HepG2 (cell line): ENCODE measurements at regions not wholly inside any gene's neighbourhood (a gene's known extent, or its start where the extent isn't known, plus 50 kb on each side); places are given as distances from the start of the nearest gene placed in this dataset.
"Not testable (repeated sequence)": the region's sequence is repeated elsewhere in the genome, so short reads cannot be mapped to it uniquely, and the experiment has no call there.

Experiments used
- ATAC-seq: fragments of 200-7000 bp; cut with Tn5 transposase; 3 replicates; pipeline ENCODE4 v1.9.1; 2020; ENCODE audit warnings: mild to moderate bottlenecking, moderate library complexity
- BruUV-seq: library from RNA; stranded (reverse); fragments of 400-500 nt; replicated peaks from 2 replicates; lab custom pipeline; 2021; lab: Mats Ljungman, UMichigan
- CTCF ChIA-PET: fragments of 300-600 bp; formaldehyde crosslinking; extraction: SDS; loops from one replicate; lab custom pipeline; 2021; ENCODE audit warnings: low total read pairs, inconsistent platforms, low intra/inter-chr PET ratio; lab: Yijun Ruan, JAX
- POLR2A ChIA-PET: fragments of 350-600 bp; sonication (Branson Sonifier 250); formaldehyde crosslinking; loops from one replicate; lab custom pipeline; 2020; ENCODE audit warnings: antibody characterized with exemption, inconsistent platforms; lab: Yijun Ruan, JAX
- DNase-seq: peaks from one replicate; pipeline ENCODE4 v3.0.0-alpha.2; 2015; ENCODE audit warnings: low spot score
- FAIRE-seq: peaks from 3 replicates; lab custom pipeline; 2011; peaks lifted over from hg19 to GRCh38; lab: Jason Lieb, UNC
- H2AFZ ChIP-seq: one replicate; pipeline ENCODE4 v1.6.1; 2011; ENCODE audit warnings: low read length, inconsistent platforms
- H3K27ac ChIP-seq: fragments of 300-600 bp; 3 replicates; pipeline ENCODE4 v1.8.0; 2011; ENCODE audit warnings: mixed run types, mild to moderate bottlenecking, mixed read lengths, low read length, inconsistent platforms; ENCODE audit not compliant: insufficient read depth; ENCODE audit errors: extremely low read length
- H3K27me3 ChIP-seq, 2 experiments: fragments of 200-600 bp in 1 of 2; 2 replicates in 1 of 2; 3 replicates in 1 of 2; pipeline versions ENCODE4 v1.6.0 to v1.8.0; 2011; ENCODE audit warnings: low read length in 2 of 2, mild to moderate bottlenecking in 2 of 2, moderate library complexity in 2 of 2, inconsistent platforms in 1 of 2; ENCODE audit not compliant: insufficient read depth in 2 of 2, control insufficient read depth in 1 of 2
- H3K36me3 ChIP-seq, 2 experiments: fragments of 200-600 bp in 1 of 2; replicated peaks in 1 of 2; 2 replicates in 1 of 2; 3 replicates in 1 of 2; pipeline versions ENCODE4 v1.5.1 to v1.8.0; 2011; ENCODE audit warnings: low read length in 2 of 2, inconsistent platforms in 1 of 2; ENCODE audit not compliant: insufficient read depth in 2 of 2, control insufficient read depth in 1 of 2
- H3K4me1 ChIP-seq: 2 replicates; pipeline ENCODE4 v1.5.1; 2012; ENCODE audit warnings: low read length, inconsistent platforms; ENCODE audit not compliant: insufficient read depth
- H3K4me2 ChIP-seq: 2 replicates; pipeline ENCODE4 v1.6.0; 2011; ENCODE audit warnings: low read depth, low read length, inconsistent platforms
- H3K4me3 ChIP-seq, 3 experiments: fragments of 200-600 bp in 1 of 3; sonication (generic), shearing (Covaris generic) in 1 of 3; replicated peaks in 1 of 3; 2 replicates each; pipeline ENCODE4 v1.5.1; 2011 to 2016; ENCODE audit warnings: low read length in 3 of 3, inconsistent platforms in 2 of 3, low read depth in 2 of 3, mild to moderate bottlenecking in 2 of 3, control low read depth in 1 of 3, mixed read lengths in 1 of 3; ENCODE audit not compliant: insufficient read depth in 1 of 3
- H3K79me2 ChIP-seq: one replicate; pipeline ENCODE4 v1.6.1; 2011; ENCODE audit warnings: low read length, inconsistent platforms; ENCODE audit not compliant: insufficient read depth
- H3K9ac ChIP-seq: 2 replicates; pipeline ENCODE4 v1.6.0; 2011; ENCODE audit warnings: mild to moderate bottlenecking, low read depth, low read length, inconsistent platforms; ENCODE audit not compliant: insufficient read depth
- H3K9me3 ChIP-seq: 2 replicates; pipeline ENCODE4 v1.5.1; 2012; ENCODE audit warnings: mild to moderate bottlenecking, low read length
- H4K20me1 ChIP-seq: 2 replicates; pipeline ENCODE4 v1.6.0; 2011; ENCODE audit warnings: inconsistent platforms, mild to moderate bottlenecking, low read length, moderate library complexity; ENCODE audit not compliant: insufficient read depth
- WGBS: methylation state at CpG from one replicate; pipeline ENCODE4 v1.1.6; 2017; ENCODE audit warnings: low lambda C conversion rate; 5-methylcytosine and 5-hydroxymethylcytosine counted together
- in situ Hi-C: cut with HindIII; loops from 2 replicates; pipeline ENCODE4 v1.10.0; 2017; ENCODE audit warnings: low pct_unique_long_range_greater_than_20kb; ENCODE audit not compliant: extremely low pct_ligation_motif_present
- intact Hi-C: fragments of 100-400 bp; cut with micrococcal nuclease; formaldehyde crosslinking; loops from one replicate; pipeline ENCODE4 v1.10.0; 2022; ENCODE audit not compliant: unreplicated experiment

DNA sequence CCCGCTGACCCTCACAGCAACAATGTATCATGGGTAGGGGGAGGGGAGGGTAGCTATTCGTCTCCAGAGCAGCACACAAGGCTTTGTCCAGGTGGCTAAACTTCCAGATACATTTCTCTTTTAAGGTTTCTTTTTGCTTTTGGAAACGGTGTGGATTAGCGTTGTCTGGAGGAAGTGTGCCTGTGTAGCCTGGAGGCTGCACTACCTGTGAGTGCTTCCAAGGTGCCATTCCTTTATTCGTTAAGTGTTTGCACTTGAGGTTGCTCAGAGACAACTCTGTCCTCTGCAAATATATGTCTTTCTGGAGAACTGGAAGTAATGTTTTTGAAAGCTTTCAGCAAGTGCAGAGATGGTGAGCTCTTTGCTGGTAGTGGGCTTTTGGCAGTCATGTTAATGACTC, 53.1 kb downstream of the HSFY1 start:
- intact Hi-C loops, H3K36me3 ChIP-seq, BruUV-seq, POLR2A ChIA-PET, H3K4me2 ChIP-seq, H3K27ac ChIP-seq, ATAC-seq, H3K4me3 ChIP-seq, H3K79me2 ChIP-seq, DNase-seq, FAIRE-seq, H4K20me1 ChIP-seq, H2AFZ ChIP-seq, H3K4me1 ChIP-seq, CTCF ChIA-PET, H3K9ac ChIP-seq, H3K27me3 ChIP-seq, in situ Hi-C loops, H3K9me3 ChIP-seq: not testable (repeated sequence)
- WGBS: no CpG with 5 or more reads among the region's 5 CpGs

DNA sequence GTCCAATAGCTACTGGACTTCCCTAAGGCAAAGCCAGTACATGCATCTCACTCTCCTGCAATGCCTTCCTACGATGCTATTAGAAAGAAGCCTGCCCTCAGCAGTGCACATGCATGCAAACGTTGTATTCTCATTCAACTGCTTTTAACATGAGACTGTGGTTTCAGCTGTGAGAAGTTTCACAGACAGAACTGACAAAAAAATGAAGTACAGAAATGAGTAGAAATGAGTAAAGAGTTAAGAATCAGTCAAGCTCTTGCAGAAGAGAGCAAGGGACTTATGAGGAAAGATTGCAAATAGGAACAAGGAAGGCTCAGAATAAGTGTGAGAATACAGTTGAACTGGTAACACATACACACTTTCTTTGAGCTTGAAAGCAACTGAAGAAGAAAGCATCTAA, 54.8 kb downstream of the HSFY1 start:
- H3K9ac ChIP-seq, ATAC-seq, H3K9me3 ChIP-seq, POLR2A ChIA-PET, H3K27ac ChIP-seq, in situ Hi-C loops, H2AFZ ChIP-seq, BruUV-seq, H3K27me3 ChIP-seq, intact Hi-C loops, H3K4me2 ChIP-seq, H4K20me1 ChIP-seq, DNase-seq, H3K79me2 ChIP-seq, H3K36me3 ChIP-seq, H3K4me3 ChIP-seq, H3K4me1 ChIP-seq, CTCF ChIA-PET, FAIRE-seq: not testable (repeated sequence)
- no CpG with 5 or more reads among the region's 2 CpGs for WGBS

DNA sequence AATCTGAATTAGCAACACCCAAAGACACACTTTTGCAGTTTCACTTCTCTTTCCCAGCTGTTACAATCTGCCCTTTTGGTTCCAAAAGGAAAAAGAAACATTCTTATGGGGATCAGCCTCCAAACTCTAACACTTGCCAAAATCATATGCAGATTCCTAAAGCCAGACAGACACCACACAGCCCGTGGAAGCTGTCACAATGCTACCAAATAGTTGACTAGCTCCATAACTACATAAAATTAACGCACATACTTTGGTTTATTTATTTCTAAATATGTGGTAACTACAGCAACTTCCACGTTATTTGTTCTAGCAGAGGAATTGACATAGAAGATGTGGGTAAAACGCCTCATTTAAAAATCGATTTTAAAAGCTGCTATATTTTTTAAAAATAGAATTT, 59.7 kb downstream of the HSFY1 start:
- POLR2A ChIA-PET, DNase-seq, intact Hi-C loops, H3K9ac ChIP-seq, H3K27ac ChIP-seq, in situ Hi-C loops, H3K36me3 ChIP-seq, CTCF ChIA-PET, H3K9me3 ChIP-seq, ATAC-seq, FAIRE-seq, H3K4me3 ChIP-seq, H3K27me3 ChIP-seq, H3K4me2 ChIP-seq, H4K20me1 ChIP-seq, H3K4me1 ChIP-seq, H3K79me2 ChIP-seq, BruUV-seq, H2AFZ ChIP-seq: not testable (repeated sequence)
- WGBS: no CpG with 5 or more reads among the region's 5 CpGs

DNA sequence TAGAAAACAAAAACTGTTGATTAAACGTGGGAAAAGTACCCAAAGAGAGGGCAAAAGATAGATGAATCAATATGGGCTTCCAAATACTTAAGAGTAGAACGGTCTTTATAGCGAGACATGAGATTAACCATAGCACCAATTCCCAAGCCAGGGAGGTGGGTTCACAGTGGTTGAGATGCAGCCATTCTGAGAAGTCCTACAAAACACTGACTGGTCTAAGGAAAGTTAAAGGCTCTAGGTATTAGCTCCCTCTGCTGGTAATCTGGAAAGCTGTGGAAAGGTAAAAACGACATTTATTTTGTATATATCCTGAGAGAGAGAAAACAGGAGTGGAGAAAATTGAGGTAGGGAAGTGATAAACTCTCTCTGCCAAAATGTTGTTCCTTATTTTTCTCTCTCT, 61.7 kb downstream of the HSFY1 start:
- H3K9me3 ChIP-seq, ATAC-seq, POLR2A ChIA-PET, CTCF ChIA-PET, H4K20me1 ChIP-seq, H3K4me2 ChIP-seq, DNase-seq, H3K4me1 ChIP-seq, H3K9ac ChIP-seq, H3K36me3 ChIP-seq, BruUV-seq, intact Hi-C loops, H2AFZ ChIP-seq, H3K4me3 ChIP-seq, H3K79me2 ChIP-seq, H3K27ac ChIP-seq, H3K27me3 ChIP-seq, in situ Hi-C loops: not testable (repeated sequence)
- peak; percentile 75 for FAIRE-seq
- WGBS: no CpG with 5 or more reads among the region's 4 CpGs
